ENCODE measurements at regions not wholly inside any gene's neighbourhood (a gene's known extent, or its start where the extent isn't known, plus 50 kb on each side); places are given as distances from the start of the nearest gene placed in this dataset.
"Not testable (repeated sequence)": the region's sequence is repeated elsewhere in the genome, so short reads cannot be mapped to it uniquely, and the experiment has no call there.

- no peak for DNase-seq (ENCODE audit: low read depth in 2 of 2)
Observed at GRCh38 chr16:32116080-32116479, 137.0 kb upstream of the TP53TG3D start.

GRCh38 chr16:32116533-32116932 is 136.6 kb upstream of the TP53TG3D start:
- not testable (repeated sequence) for DNase-seq (ENCODE audit: low read depth in 2 of 2)

- not testable (repeated sequence) for DNase-seq (ENCODE audit: low read depth in 2 of 2)
Observed at GRCh38 chr16:32120372-32120771, 132.7 kb upstream of the TP53TG3D start.

GRCh38 chr16:32120779-32121178 is 132.3 kb upstream of the TP53TG3D start:
- not testable (repeated sequence) for DNase-seq (ENCODE audit: low read depth in 2 of 2)

GRCh38 chr16:32121273-32121900 is 131.7 kb upstream of the TP53TG3D start:
- DNase-seq (ENCODE audit: low read depth in 2 of 2) = not testable (repeated sequence)

GRCh38 chr16:32152434-32152833 is 100.7 kb upstream of the TP53TG3D start:
- not testable (repeated sequence) for DNase-seq (ENCODE audit: low read depth in 2 of 2)

GRCh38 chr16:32187918-32188669 is 65.0 kb upstream of the TP53TG3D start:
- not testable (repeated sequence) for DNase-seq (ENCODE audit: low read depth in 2 of 2)

- DNase-seq (ENCODE audit: low read depth in 2 of 2) = not testable (repeated sequence)
Observed at GRCh38 chr16:32202585-32202984, 50.5 kb upstream of the TP53TG3D start.

Data from stimulated activated CD4-positive, alpha-beta T cell treated with anti-CD3 and anti-CD28 coated beads, Interleukin-12 subunit alpha, Interleukin-12 subunit beta, amount 100 ng/mL, for 24 hours (primary cell).